ENCODE measurements at regions not wholly inside any gene's neighbourhood (a gene's known extent, or its start where the extent isn't known, plus 50 kb on each side); places are given as distances from the start of the nearest gene placed in this dataset.

DNA sequence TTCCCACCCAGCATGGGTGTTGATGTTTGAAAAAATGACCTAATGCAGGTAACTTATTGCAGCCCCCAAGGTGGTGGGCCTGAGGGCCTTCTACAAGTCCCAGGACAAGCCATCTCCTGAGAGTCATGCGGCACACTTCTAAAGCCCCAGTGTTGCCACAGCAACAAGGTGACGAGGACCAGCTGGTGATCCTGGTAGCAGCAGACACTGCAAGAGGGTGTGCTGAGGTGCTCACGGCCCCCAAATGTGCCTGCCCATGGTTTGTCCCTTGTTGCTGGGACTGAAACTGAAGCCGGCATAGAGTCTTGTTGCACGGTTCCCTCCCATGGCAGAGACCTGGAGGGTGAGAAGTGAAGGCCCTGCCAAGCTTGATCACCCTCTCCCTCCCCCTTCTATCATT lies 333.2 kb upstream of the MGMT start:
- WGBS, 3 donors = 77 to 88% (median 78%) methylated on average over 5 of the region's 5 CpGs
- TF ChIP-seq EP300 (IDR thresholded peaks at IDR 0.05) (no peak), CTCF (IDR thresholded peaks at IDR 0.05) (no peak), POLR2A (IDR thresholded peaks at IDR 0.05) (no peak)
- H3K9me3 ChIP-seq = no peaks in the 10 kb centered on the region
- no peaks in the 10 kb centered on the region for H3K27me3 ChIP-seq
- no peak for DNase-seq
- no peak overlapping the region for H3K4me3 ChIP-seq
- no peaks in the 10 kb centered on the region for H3K4me1 ChIP-seq (ENCODE audit: insufficient read depth)
- no peaks in the 10 kb centered on the region for H3K36me3 ChIP-seq
- intact Hi-C loops (cut with DNase I) = no loop called here
- no peak overlapping the region for H3K27ac ChIP-seq

- Histone ChIP-seq H3K27me3 (no peaks in the 10 kb centered on the region), H3K27ac (no peak overlapping the region), H3K36me3 (no peaks in the 10 kb centered on the region), H3K4me1 (ENCODE audit: insufficient read depth) (no peaks in the 10 kb centered on the region), H3K4me3 (no peak overlapping the region), H3K9me3 (no peaks in the 10 kb centered on the region)
- TF ChIP-seq POLR2A (IDR thresholded peaks at IDR 0.05) (no peak), EP300 (IDR thresholded peaks at IDR 0.05) (no peak), CTCF (IDR thresholded peaks at IDR 0.05) (no peak)
- no peak for DNase-seq
- intact Hi-C loops (cut with DNase I) = no loop called here
- WGBS, 3 donors = 54 to 73% (median 73%) methylated on average over 11 of the region's 11 CpGs
Observed at GRCh38 chr10:129134371-129134770, 332.7 kb upstream of the MGMT start.

DNA sequence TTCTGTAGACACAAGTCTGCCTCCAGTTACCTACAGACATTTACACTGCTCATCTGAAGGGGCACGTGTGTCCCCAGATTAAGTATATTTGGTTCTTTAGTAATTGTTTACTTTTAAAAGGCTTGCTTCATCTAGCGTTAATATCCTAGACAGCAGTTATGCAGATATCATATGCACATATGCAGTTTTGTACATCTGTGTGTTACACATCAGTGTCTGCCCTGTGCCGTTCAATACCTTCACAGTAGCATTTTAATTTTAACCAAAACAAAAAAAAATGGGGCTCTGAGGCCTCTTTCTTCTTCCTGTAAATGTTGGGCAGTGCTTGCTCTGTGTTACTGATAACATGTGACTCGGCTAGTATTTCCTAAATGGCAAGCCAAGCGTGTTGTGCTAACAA lies 331.4 kb upstream of the MGMT start:
- TF ChIP-seq EP300 (IDR thresholded peaks at IDR 0.05) (no peak), POLR2A (IDR thresholded peaks at IDR 0.05) (no peak), CTCF (IDR thresholded peaks at IDR 0.05) (no peak)
- no peak for DNase-seq
- intact Hi-C loops (cut with DNase I) = no loop called here
- no peaks in the 10 kb centered on the region for H3K4me1 ChIP-seq (ENCODE audit: insufficient read depth)
- H3K27me3 ChIP-seq = no peaks in the 10 kb centered on the region
- no peaks in the 10 kb centered on the region for H3K36me3 ChIP-seq
- WGBS, 3 donors = 53 to 69% (median 55%) methylated on average over 5 of the region's 5 CpGs
- no peaks in the 10 kb centered on the region for H3K9me3 ChIP-seq
- H3K4me3 ChIP-seq = no peak overlapping the region
- H3K27ac ChIP-seq = no peak overlapping the region

DNA sequence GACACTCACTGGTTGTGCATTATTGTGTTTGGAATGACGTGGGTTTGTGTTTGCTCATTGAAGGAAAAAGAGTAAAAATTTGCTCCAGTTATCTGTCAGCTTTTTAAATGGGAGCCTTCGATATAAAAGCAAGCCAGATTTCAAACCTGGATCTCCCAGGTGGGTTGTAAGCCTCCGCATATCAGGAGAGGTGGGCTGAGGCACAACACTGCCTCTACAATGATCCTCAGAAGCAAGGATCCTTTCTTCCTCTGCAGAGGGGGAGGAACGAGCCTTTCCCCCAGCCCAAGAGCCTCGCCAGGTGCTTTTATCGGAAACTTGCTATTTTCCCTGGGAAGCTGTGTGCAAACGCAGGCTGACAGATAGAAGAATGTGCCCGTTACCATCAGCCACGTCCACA lies 331.0 kb upstream of the MGMT start:
- TF ChIP-seq POLR2A (IDR thresholded peaks at IDR 0.05) = no peak
- no peak for TF ChIP-seq EP300 (IDR thresholded peaks at IDR 0.05)
- H3K36me3 ChIP-seq = no peaks in the 10 kb centered on the region
- intact Hi-C loops (cut with DNase I) = no loop called here
- no peaks in the 10 kb centered on the region for H3K4me1 ChIP-seq (ENCODE audit: insufficient read depth)
- H3K4me3 ChIP-seq = no peak overlapping the region
- DNase-seq = no peak
- no peaks in the 10 kb centered on the region for H3K27me3 ChIP-seq
- 80 to 84% (median 82%) methylated on average over 9 of the region's 9 CpGs for WGBS, 3 donors
- H3K9me3 ChIP-seq = no peaks in the 10 kb centered on the region
- H3K27ac ChIP-seq = no peak overlapping the region

DNA sequence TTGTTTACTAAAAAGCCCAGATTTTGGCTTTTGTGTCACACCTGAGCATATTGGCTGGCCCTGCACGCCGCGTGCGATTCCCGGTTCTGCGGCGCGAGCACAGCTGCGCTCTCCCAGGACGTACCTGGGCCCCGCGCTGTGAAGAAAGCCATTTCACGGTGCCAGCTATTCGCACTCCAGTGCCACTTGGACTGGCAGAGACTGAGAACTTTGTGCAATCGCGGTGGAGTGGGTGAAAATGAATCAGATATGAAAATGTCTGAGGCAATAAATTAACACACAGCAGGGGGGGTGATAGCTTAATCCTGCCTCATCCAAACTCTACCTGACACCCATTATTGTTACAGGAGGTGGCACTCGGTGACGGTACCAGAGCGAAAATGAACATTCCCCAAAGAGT lies 330.1 kb upstream of the MGMT start:
- TF ChIP-seq EP300 (IDR thresholded peaks at IDR 0.05) = no peak
- WGBS, 3 donors = 92 to 94% (median 94%) methylated on average over 19 of the region's 19 CpGs
- intact Hi-C loops (cut with DNase I) = no loop called here
- H3K27me3 ChIP-seq = no peaks in the 10 kb centered on the region
- DNase-seq = no peak
- H3K4me1 ChIP-seq (ENCODE audit: insufficient read depth) = no peaks in the 10 kb centered on the region
- H3K27ac ChIP-seq = no peak overlapping the region
- H3K36me3 ChIP-seq = no peaks in the 10 kb centered on the region
- H3K9me3 ChIP-seq = no peaks in the 10 kb centered on the region
- H3K4me3 ChIP-seq = no peak overlapping the region

Data from ovary (tissue), 7 donors.